K562 (cell line): ENCODE measurements at regions not wholly inside any gene's neighbourhood (a gene's known extent, or its start where the extent isn't known, plus 50 kb on each side); places are given as distances from the start of the nearest gene placed in this dataset.

Source experiments
- CHCHD3 ChIP-seq: fragments of 250-450 bp; sonication (Bioruptor Pico); IDR thresholded peaks from 2 replicates; pipeline ENCODE4 v2.1.2; 2022; ENCODE audit warnings: mild to moderate bottlenecking
- TF ChIP-seq, protein P1 (sequence below), 3 experiments: IDR thresholded peaks in 2 of 3; conservative IDR thresholded peaks in 1 of 3; 2 replicates each; pipeline ENCODE4 v1.5.1; 2011 to 2012; ENCODE audit warnings: low read length in 3 of 3, mild to moderate bottlenecking in 3 of 3, control low read depth in 2 of 3, improper control_type of control experiment in 1 of 3, inconsistent platforms in 1 of 3, low read depth in 1 of 3, mixed read lengths in 1 of 3, moderate library complexity in 1 of 3; ENCODE audit not compliant: insufficient read depth in 2 of 3

- no peak for TF ChIP-seq CHCHD3 (CRISPR knock-in tag)
- TF ChIP-seq, protein P1, sequence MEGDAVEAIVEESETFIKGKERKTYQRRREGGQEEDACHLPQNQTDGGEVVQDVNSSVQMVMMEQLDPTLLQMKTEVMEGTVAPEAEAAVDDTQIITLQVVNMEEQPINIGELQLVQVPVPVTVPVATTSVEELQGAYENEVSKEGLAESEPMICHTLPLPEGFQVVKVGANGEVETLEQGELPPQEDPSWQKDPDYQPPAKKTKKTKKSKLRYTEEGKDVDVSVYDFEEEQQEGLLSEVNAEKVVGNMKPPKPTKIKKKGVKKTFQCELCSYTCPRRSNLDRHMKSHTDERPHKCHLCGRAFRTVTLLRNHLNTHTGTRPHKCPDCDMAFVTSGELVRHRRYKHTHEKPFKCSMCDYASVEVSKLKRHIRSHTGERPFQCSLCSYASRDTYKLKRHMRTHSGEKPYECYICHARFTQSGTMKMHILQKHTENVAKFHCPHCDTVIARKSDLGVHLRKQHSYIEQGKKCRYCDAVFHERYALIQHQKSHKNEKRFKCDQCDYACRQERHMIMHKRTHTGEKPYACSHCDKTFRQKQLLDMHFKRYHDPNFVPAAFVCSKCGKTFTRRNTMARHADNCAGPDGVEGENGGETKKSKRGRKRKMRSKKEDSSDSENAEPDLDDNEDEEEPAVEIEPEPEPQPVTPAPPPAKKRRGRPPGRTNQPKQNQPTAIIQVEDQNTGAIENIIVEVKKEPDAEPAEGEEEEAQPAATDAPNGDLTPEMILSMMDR (IDR thresholded peaks at IDR 0.05 in 2 of 3, conservative IDR thresholded peaks at IDR 0.05 in 1 of 3; ENCODE audit: insufficient read depth in 2 of 3, low read depth in 1 of 3, low read length in 3 of 3), result no peak
These were observed 141.0 kb upstream of the ARHGEF26 start for GRCh38 chr3:153980252-153980590.
